Smooth muscle cell (in vitro differentiated cells): ENCODE measurements at regions not wholly inside any gene's neighbourhood (a gene's known extent, or its start where the extent isn't known, plus 50 kb on each side); places are given as distances from the start of the nearest gene placed in this dataset.

Source experiments
- DNase-seq: peaks from one replicate; lab custom pipeline; 2025; ENCODE audit not compliant: unreplicated experiment; lab: John Stamatoyannopoulos, UW
- H2AFZ ChIP-seq: fragments of 200-600 bp; sonication (generic); 2 replicates; pipeline ENCODE4 v1.6.0; 2016; ENCODE audit warnings: antibody characterized with exemption, low read depth, mild to moderate bottlenecking
- H3F3A ChIP-seq: fragments of 200-600 bp; sonication (generic); 2 replicates; pipeline ENCODE4 v1.6.0; 2017; ENCODE audit warnings: antibody characterized with exemption, low read depth
- H3K27ac ChIP-seq: fragments of 200-600 bp; sonication (generic); 2 replicates; pipeline ENCODE4 v1.5.1; 2016; ENCODE audit warnings: low read depth, mild to moderate bottlenecking
- H3K27me3 ChIP-seq: fragments of 200-600 bp; sonication (generic); 2 replicates; pipeline ENCODE4 v1.6.1; 2016; ENCODE audit warnings: low read depth, mild to moderate bottlenecking
- H3K36me3 ChIP-seq: fragments of 200-600 bp; sonication (generic); 2 replicates; pipeline ENCODE4 v1.5.1; 2016; ENCODE audit warnings: low read depth
- H3K4me1 ChIP-seq: fragments of 200-600 bp; sonication (generic); 2 replicates; pipeline ENCODE4 v1.5.1; 2016; ENCODE audit warnings: low read depth
- H3K4me2 ChIP-seq: fragments of 200-600 bp; sonication (generic); 2 replicates; pipeline ENCODE4 v1.6.0; 2016; ENCODE audit warnings: mild to moderate bottlenecking
- H3K4me3 ChIP-seq: fragments of 200-600 bp; sonication (generic); 2 replicates; pipeline ENCODE4 v1.5.1; 2016; ENCODE audit warnings: mild to moderate bottlenecking
- H3K79me2 ChIP-seq: fragments of 200-600 bp; sonication (generic); 2 replicates; pipeline ENCODE4 v1.6.0; 2016; ENCODE audit warnings: low read depth, mild to moderate bottlenecking
- H3K9ac ChIP-seq: fragments of 200-600 bp; sonication (generic); 2 replicates; pipeline ENCODE4 v1.6.0; 2016; ENCODE audit warnings: low read depth
- H3K9me3 ChIP-seq: fragments of 200-600 bp; sonication (generic); replicated peaks from 2 replicates; pipeline ENCODE4 v1.5.1; 2016; ENCODE audit warnings: low read depth
- H4K20me1 ChIP-seq: fragments of 200-600 bp; sonication (generic); 2 replicates; pipeline ENCODE4 v1.6.0; 2016; ENCODE audit warnings: low read depth
- whole genome bisulfite sequencing: methylation state at CpG from one replicate; pipeline ENCODE4 v1.1.7; 2016; ENCODE audit warnings: low lambda C conversion rate; 5-methylcytosine and 5-hydroxymethylcytosine counted together
- TF ChIP-seq, protein P1 (sequence below): fragments of 200-600 bp; sonication (generic); IDR thresholded peaks from 2 replicates; pipeline ENCODE4 v1.5.1; 2017; ENCODE audit warnings: borderline replicate concordance, mild to moderate bottlenecking, antibody characterized with exemption; ENCODE audit not compliant: insufficient read depth, poor library complexity, severe bottlenecking

DNA sequence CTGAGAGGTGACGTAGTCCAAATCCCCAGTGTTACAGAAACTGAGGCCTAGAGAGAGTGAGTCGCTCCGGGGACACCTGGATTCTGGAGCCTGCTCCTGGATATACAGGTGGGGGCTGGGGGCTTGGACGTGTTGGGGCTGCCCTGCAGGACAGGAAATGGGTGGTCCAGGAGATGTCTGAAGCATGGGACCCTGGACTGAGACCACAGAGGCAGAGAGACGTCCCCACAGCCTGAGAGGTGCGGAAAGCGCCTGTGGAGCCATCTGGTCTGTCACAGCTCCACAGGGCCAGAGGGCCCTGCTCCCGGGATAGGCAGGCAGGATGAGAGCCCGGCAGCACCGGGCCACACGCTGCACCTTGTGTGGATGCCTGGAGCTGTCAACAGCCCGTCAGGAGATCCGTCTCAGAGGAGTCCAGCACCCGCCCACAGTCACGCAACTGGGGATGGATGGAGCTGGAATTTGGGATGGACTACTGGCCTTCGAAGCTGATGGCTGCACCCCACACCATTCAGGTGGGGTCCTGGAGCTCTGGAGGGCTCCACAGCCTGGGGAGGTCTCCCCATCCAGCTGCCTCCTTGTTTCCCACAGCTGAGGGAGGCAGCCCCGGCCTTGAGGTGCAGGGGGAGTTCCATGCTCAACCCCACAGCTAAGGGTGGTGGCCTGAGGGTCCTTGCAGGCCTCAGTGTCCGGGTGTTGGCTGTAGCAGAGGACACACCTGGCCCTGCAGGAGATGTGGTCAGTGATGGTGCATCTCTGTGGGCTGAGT, 303.0 kb downstream of the NDUFA10 start:
- Histone ChIP-seq H3F3A (no peaks in the 10 kb centered on the region), H3K9me3 (no peaks in the 10 kb centered on the region), H3K27ac (no peak overlapping the region), H3K36me3 (no peaks in the 10 kb centered on the region), H2AFZ (no peak overlapping the region), H4K20me1 (no peaks in the 10 kb centered on the region), H3K27me3 (no peaks in the 10 kb centered on the region), H3K9ac (no peak overlapping the region), H3K4me2 (no peak overlapping the region), H3K4me1 (no peaks in the 10 kb centered on the region), H3K4me3 (no peak overlapping the region), H3K79me2 (no peaks in the 10 kb centered on the region)
- TF ChIP-seq, protein P1, sequence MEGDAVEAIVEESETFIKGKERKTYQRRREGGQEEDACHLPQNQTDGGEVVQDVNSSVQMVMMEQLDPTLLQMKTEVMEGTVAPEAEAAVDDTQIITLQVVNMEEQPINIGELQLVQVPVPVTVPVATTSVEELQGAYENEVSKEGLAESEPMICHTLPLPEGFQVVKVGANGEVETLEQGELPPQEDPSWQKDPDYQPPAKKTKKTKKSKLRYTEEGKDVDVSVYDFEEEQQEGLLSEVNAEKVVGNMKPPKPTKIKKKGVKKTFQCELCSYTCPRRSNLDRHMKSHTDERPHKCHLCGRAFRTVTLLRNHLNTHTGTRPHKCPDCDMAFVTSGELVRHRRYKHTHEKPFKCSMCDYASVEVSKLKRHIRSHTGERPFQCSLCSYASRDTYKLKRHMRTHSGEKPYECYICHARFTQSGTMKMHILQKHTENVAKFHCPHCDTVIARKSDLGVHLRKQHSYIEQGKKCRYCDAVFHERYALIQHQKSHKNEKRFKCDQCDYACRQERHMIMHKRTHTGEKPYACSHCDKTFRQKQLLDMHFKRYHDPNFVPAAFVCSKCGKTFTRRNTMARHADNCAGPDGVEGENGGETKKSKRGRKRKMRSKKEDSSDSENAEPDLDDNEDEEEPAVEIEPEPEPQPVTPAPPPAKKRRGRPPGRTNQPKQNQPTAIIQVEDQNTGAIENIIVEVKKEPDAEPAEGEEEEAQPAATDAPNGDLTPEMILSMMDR: no peak
- WGBS: 91% methylated on average over 18 of the region's 18 CpGs
- no peak for DNase-seq

- 78% methylated on average over 11 of the region's 11 CpGs for WGBS
- no peaks in the 10 kb centered on the region for H3K9me3 ChIP-seq
Measured at GRCh38 chr2:239721531-239721930, 303.6 kb downstream of the NDUFA10 start.

GRCh38 chr2:239720361-239721360, 304.5 kb downstream of the NDUFA10 start:
- H3K4me3 ChIP-seq: no peak overlapping the region
- TF ChIP-seq, protein P1: no peak
- no peaks in the 10 kb centered on the region for H3K79me2 ChIP-seq
- H3F3A ChIP-seq: no peaks in the 10 kb centered on the region
- H3K4me1 ChIP-seq: no peaks in the 10 kb centered on the region
- no peaks in the 10 kb centered on the region for H4K20me1 ChIP-seq
- no peak overlapping the region for H3K27ac ChIP-seq
- H2AFZ ChIP-seq: no peak overlapping the region
- WGBS: 91% methylated on average over 27 of the region's 27 CpGs
- no peak for DNase-seq
- H3K27me3 ChIP-seq: no peaks in the 10 kb centered on the region
- H3K36me3 ChIP-seq: no peaks in the 10 kb centered on the region
- no peaks in the 10 kb centered on the region for H3K9me3 ChIP-seq
- H3K4me2 ChIP-seq: no peak overlapping the region
- no peak overlapping the region for H3K9ac ChIP-seq

More at GRCh38 chr2:239721531-239721930, 303.6 kb downstream of the NDUFA10 start:
- no peak overlapping the region for H2AFZ ChIP-seq
- TF ChIP-seq, protein P1: no peak
- no peaks in the 10 kb centered on the region for H3K36me3 ChIP-seq
- no peak overlapping the region for H3K9ac ChIP-seq
- no peak for DNase-seq
- no peak overlapping the region for H3K4me2 ChIP-seq
- H3K4me1 ChIP-seq: no peaks in the 10 kb centered on the region
- no peaks in the 10 kb centered on the region for H3K27me3 ChIP-seq
- H3K79me2 ChIP-seq: no peaks in the 10 kb centered on the region
- H3K27ac ChIP-seq: no peak overlapping the region
- H4K20me1 ChIP-seq: no peaks in the 10 kb centered on the region
- H3F3A ChIP-seq: no peaks in the 10 kb centered on the region
- no peak overlapping the region for H3K4me3 ChIP-seq
